RWPE2 (cell line): ENCODE measurements at regions not wholly inside any gene's neighbourhood (a gene's known extent, or its start where the extent isn't known, plus 50 kb on each side); places are given as distances from the start of the nearest gene placed in this dataset.

Source experiments
- ATAC-seq: fragments of 200-7000 bp; cut with Tn5 transposase; 3 replicates; pipeline ENCODE4 v1.9.1; 2021; ENCODE audit warnings: low read depth
- DNase-seq: peaks from one replicate; pipeline ENCODE4 v3.0.0-alpha.2; 2020; ENCODE audit warnings: low spot score
- H3K27ac ChIP-seq: fragments of 450-650 bp; 2 replicates; pipeline ENCODE4 v1.5.1; 2017; ENCODE audit warnings: mild to moderate bottlenecking; ENCODE audit not compliant: poor library complexity, severe bottlenecking
- H3K27me3 ChIP-seq: fragments of 250-450 bp; sonication (Bioruptor Pico); 2 replicates; pipeline ENCODE4 v1.5.1; 2021; ENCODE audit warnings: mild to moderate bottlenecking, moderate library complexity; ENCODE audit not compliant: insufficient read depth, poor library complexity, severe bottlenecking
- H3K36me3 ChIP-seq: fragments of 250-450 bp; sonication (Bioruptor Pico); 2 replicates; pipeline ENCODE4 v1.5.1; 2020; ENCODE audit warnings: low read depth, mild to moderate bottlenecking, moderate library complexity
- H3K4me1 ChIP-seq: fragments of 250-450 bp; sonication (Bioruptor Pico); 2 replicates; pipeline ENCODE4 v1.5.1; 2021; ENCODE audit warnings: mild to moderate bottlenecking, moderate library complexity; ENCODE audit not compliant: insufficient read depth, poor library complexity, severe bottlenecking
- H3K4me3 ChIP-seq: fragments of 250-450 bp; sonication (Bioruptor Pico); 2 replicates; pipeline ENCODE4 v1.5.1; 2021; ENCODE audit warnings: mild to moderate bottlenecking, moderate library complexity; ENCODE audit not compliant: severe bottlenecking
- H3K9me3 ChIP-seq: fragments of 250-450 bp; sonication (Bioruptor Pico); 2 replicates; pipeline ENCODE4 v1.5.1; 2021; ENCODE audit warnings: mild to moderate bottlenecking, moderate library complexity; ENCODE audit not compliant: severe bottlenecking
- CTCF ChIP-seq: fragments of 450-650 bp; IDR thresholded peaks from one replicate; pipeline ENCODE4 v1.5.1; 2017; ENCODE audit warnings: mild to moderate bottlenecking, moderate library complexity; ENCODE audit not compliant: poor library complexity, severe bottlenecking

- ATAC-seq: no peak
- TF ChIP-seq CTCF: no peak
- Histone ChIP-seq H3K4me3 (no peak overlapping the region), H3K9me3 (no peaks in the 10 kb centered on the region), H3K27ac (no peak overlapping the region), H3K4me1 (no peaks in the 10 kb centered on the region), H3K36me3 (no peaks in the 10 kb centered on the region), H3K27me3 (no peaks in the 10 kb centered on the region)
- no peak for DNase-seq
Measured at GRCh38 chr2:57973621-57974186, 72.9 kb upstream of the VRK2 start.

- ATAC-seq: no peak
- H3K27ac ChIP-seq: no peak overlapping the region
- no peaks in the 10 kb centered on the region for H3K27me3 ChIP-seq
- DNase-seq: no peak
- no peaks in the 10 kb centered on the region for H3K36me3 ChIP-seq
- H3K9me3 ChIP-seq: no peaks in the 10 kb centered on the region
- H3K4me1 ChIP-seq: peaks cover 6% of the 10 kb centered on the region
- TF ChIP-seq CTCF: no peak
- no peak overlapping the region for H3K4me3 ChIP-seq
Measured at GRCh38 chr2:57979158-57979557, 67.4 kb upstream of the VRK2 start.

GRCh38 chr2:57981083-57981768 lies 65.4 kb upstream of the VRK2 start:
- Histone ChIP-seq H3K4me3 (no peak overlapping the region), H3K27me3 (no peaks in the 10 kb centered on the region), H3K4me1 (peaks cover 6% of the 10 kb centered on the region), H3K9me3 (no peaks in the 10 kb centered on the region), H3K36me3 (no peaks in the 10 kb centered on the region), H3K27ac (peak overlapping the region; percentile 7)
- TF ChIP-seq CTCF: no peak
- no peak for DNase-seq
- ATAC-seq: peak; percentile 87

- Histone ChIP-seq H3K4me1 (no peaks in the 10 kb centered on the region), H3K27ac (no peak overlapping the region), H3K4me3 (no peak overlapping the region), H3K27me3 (no peaks in the 10 kb centered on the region), H3K36me3 (no peaks in the 10 kb centered on the region), H3K9me3 (no peaks in the 10 kb centered on the region)
- ATAC-seq: peak; percentile 54; the same call in 1 of the 3 replicates
- no peak for TF ChIP-seq CTCF
- DNase-seq: no peak
Measured at GRCh38 chr2:57987835-57988573, 58.6 kb upstream of the VRK2 start.
